Uterus (tissue), 2 donors: ENCODE measurements at regions not wholly inside any gene's neighbourhood (a gene's known extent, or its start where the extent isn't known, plus 50 kb on each side); places are given as distances from the start of the nearest gene placed in this dataset.

Experiments
- CTCF ChIP-seq, 4 experiments: fragments of 200-600 bp in 2 of 4; fragments of 450-650 bp in 2 of 4; sonication (generic) in 2 of 4; IDR thresholded peaks; one replicate each; pipeline ENCODE4 v1.5.1; 2016 to 2019; ENCODE audit warnings: antibody characterized with exemption in 4 of 4, mild to moderate bottlenecking in 2 of 4, moderate library complexity in 1 of 4
- POLR2A ChIP-seq, 2 donors: fragments of 450-650 bp; IDR thresholded peaks; one replicate each; pipeline ENCODE4 v1.6.1; 2016; ENCODE audit warnings: antibody characterized with exemption in 2 of 2, mild to moderate bottlenecking in 1 of 2, moderate library complexity in 1 of 2

- TF ChIP-seq CTCF (IDR thresholded peaks at IDR 0.05) (no peak), POLR2A (IDR thresholded peaks at IDR 0.05) (no peak)
Observed at GRCh38 chr1:106861110-106861509, 195.4 kb upstream of the PRMT6 start.
